Esophagus squamous epithelium (tissue), 4 donors: ENCODE measurements at regions not wholly inside any gene's neighbourhood (a gene's known extent, or its start where the extent isn't known, plus 50 kb on each side); places are given as distances from the start of the nearest gene placed in this dataset.

Source experiments
- CTCF ChIP-seq, 6 experiments: fragments of 450-650 bp in 4 of 6; fragments of 200-600 bp in 2 of 6; sonication (generic) in 2 of 6; IDR thresholded peaks; one replicate each; pipeline ENCODE4 v1.5.1; 2016 to 2019; ENCODE audit warnings: antibody characterized with exemption in 6 of 6, mild to moderate bottlenecking in 4 of 6, moderate library complexity in 4 of 6
- POLR2A ChIP-seq, 4 donors: fragments of 450-650 bp; IDR thresholded peaks; one replicate each; pipeline ENCODE4 v1.6.1; 2017; ENCODE audit warnings: antibody characterized with exemption in 4 of 4, mild to moderate bottlenecking in 4 of 4, moderate library complexity in 3 of 4

- TF ChIP-seq CTCF (IDR thresholded peaks at IDR 0.05) (no peak), POLR2A (IDR thresholded peaks at IDR 0.05) (no peak)
Observed at GRCh38 chr10:33048223-33048622, 90.2 kb upstream of the ITGB1 start.
